Right lobe of liver (tissue), 4 donors: ENCODE measurements at regions not wholly inside any gene's neighbourhood (a gene's known extent, or its start where the extent isn't known, plus 50 kb on each side); places are given as distances from the start of the nearest gene placed in this dataset.

ENCODE experiments used
- CTCF ChIP-seq, 4 donors: fragments of 200-600 bp in 3 of 4; fragments of 450-650 bp in 1 of 4; IDR thresholded peaks; one replicate each; pipeline versions ENCODE4 v1.5.1 to v1.8.0; 2016 to 2022; ENCODE audit warnings: antibody characterized with exemption in 4 of 4, mild to moderate bottlenecking in 2 of 4
- POLR2A ChIP-seq: fragments of 450-650 bp; IDR thresholded peaks from one replicate; pipeline ENCODE4 v1.6.1; 2017; ENCODE audit warnings: antibody characterized with exemption, mild to moderate bottlenecking
- donor health status: DM: no; HTN: no; CAD: no.
- donor health status: DM: no; HTN: no; CAD: no.
- donor health status: DM: no; HTN: yes; CAD: no.

- TF ChIP-seq CTCF (IDR thresholded peaks at IDR 0.05) (no peak), POLR2A (no peak)
These were observed 119.5 kb downstream of the MSTN start for GRCh38 chr2:189943009-189943408.
